SHP77 treated with DMSO at 0.1 percent for 48 hours (cell line): ENCODE measurements at regions not wholly inside any gene's neighbourhood (a gene's known extent, or its start where the extent isn't known, plus 50 kb on each side); places are given as distances from the start of the nearest gene placed in this dataset.

Experiments used
- DNase-seq: peaks from one replicate; lab custom pipeline; 2025; lab: John Stamatoyannopoulos, UW

DNA sequence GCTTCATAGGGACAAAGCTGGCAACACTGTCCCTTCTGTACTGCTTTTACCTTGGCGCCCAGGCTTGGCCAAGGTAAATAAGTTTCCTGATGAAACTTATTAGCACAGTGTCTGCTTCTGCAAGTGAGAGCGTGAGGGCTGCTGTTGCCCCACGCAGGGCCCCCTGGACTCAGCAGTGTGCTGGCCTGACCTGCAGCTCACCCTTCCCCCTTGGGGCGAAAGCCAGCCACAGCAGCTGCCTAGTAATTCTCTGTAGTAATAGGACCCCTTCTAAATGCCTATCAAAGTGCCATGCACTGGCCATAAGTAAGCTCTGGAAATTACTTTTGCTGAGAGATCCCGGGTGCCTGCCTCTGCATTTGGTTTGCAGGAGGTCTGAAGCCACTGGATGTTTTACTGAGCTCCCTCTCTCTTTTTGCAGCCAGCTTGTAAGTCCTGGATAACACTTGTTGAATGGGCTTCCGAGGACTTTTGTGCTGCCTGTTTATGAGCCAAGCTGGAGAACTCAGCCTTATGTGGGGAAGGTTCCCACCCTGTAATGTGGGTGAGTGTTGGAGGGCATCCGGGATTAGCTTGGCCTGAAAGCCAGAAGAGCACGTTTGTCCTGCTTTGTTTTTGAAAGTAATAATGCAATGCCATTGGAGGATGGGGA is 293.9 kb downstream of the C7orf25 start:
- DNase-seq: no peak

- no peak for DNase-seq
Measured at GRCh38 chr7:42617071-42617765, 294.7 kb downstream of the C7orf25 start.

- DNase-seq: no peak
Measured at GRCh38 chr7:42614636-42615035, 297.2 kb downstream of the C7orf25 start.

- DNase-seq: no peak
Measured at GRCh38 chr7:42611961-42612360, 299.9 kb downstream of the C7orf25 start.

GRCh38 chr7:42611289-42611928 is 300.5 kb downstream of the C7orf25 start:
- DNase-seq: no peak

DNA sequence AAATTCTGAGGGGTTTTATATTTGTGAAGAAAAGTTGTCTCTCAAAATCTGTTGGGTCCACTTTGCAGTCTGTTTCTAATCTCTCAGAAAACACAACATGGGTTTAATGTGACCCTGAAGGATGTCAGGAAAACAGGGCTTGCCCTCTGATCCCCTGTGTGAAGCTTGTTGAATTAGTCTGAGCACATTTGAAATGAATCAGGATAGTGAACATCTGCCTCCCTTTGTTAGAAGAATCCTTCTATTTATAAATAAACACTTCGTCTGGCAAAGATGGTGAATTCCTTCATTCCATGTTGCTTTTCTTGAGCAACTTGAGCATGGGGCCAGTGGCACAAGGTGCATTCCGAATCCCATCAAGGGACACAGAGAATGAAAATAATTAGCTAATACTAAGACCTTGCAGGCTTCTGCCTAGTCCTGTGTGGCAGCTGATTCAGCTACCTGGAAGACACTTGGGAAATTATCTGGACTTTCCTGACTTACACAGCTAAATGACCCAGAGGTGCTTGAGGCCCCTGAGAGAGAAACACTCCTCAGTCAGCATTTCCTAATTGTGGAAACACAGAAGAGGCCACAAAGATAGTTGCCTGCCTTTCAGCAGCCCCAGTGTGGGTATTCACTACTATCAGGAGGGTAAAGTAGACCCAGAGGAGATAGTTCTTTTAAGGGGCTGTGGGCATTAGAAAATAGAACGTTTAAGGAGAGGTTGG is 305.5 kb downstream of the C7orf25 start:
- no peak for DNase-seq

GRCh38 chr7:42605406-42606192 is 306.3 kb downstream of the C7orf25 start:
- DNase-seq: no peak

- no peak for DNase-seq
Measured at GRCh38 chr7:42603496-42603895, 308.4 kb downstream of the C7orf25 start.

GRCh38 chr7:42597300-42597699 is 314.6 kb downstream of the C7orf25 start:
- DNase-seq: no peak

DNA sequence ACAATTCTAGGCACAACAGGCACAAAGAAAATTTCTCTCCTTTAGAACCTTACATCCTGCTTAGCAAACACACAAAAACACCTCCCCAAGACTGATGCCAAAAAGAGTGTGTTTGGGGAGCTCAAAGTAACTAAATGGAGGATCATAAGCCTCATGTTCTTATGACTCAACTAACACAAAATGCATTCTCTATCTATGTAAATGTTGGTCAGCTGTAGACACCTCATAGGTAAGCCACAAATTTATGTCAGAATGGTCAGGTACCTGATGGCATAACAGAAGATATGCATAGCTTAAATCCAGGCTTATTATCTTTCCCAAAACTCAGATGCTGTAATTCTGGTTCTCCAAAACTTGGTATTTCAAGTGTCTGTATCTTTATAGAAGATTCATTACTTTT is 315.1 kb downstream of the C7orf25 start:
- DNase-seq: no peak

DNA sequence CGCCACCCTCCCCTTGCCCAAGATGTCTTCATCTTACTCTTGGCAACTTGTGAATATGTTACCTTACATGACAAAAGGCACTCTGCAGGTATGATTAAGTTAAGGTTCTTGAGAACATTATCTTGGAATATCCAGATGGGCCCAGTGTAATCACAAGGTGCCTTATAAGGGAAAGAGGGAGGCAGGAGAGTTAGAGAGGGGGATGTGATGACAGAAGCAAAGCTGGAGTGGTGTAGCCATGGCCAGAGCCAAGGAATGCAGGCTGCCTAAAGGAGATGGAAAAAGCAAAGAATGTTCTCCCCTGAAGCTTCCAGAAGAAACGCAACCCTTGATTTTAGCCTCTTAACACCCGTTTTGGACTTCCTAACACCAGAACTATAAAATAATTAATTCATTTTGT is 318.0 kb downstream of the C7orf25 start:
- no peak for DNase-seq

GRCh38 chr7:42590771-42591310 is 321.0 kb downstream of the C7orf25 start:
- DNase-seq: no peak

GRCh38 chr7:42588876-42589275 is 323.0 kb downstream of the C7orf25 start:
- DNase-seq: no peak

GRCh38 chr7:42587806-42588205 is 324.1 kb downstream of the C7orf25 start:
- no peak for DNase-seq

DNA sequence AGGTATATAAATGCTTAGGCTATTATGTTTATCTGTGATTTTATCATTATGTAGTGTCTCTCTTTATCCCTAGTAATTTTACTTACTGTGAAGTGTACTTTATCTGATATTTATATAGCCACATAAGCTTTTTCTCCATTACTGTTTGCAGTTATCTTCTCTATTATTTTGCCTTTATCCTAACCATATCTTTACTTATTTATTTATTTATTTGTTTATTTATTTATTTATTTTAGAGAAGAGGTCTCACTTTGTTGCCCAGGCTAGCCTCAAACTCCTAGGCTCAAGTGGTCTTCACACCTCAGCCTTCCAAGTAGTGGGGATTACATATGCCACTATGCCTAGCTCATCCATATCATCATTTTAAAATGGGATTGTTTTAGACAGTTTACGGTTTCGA is 331.8 kb downstream of the C7orf25 start:
- no peak for DNase-seq

GRCh38 chr7:42575171-42575570 is 336.7 kb downstream of the C7orf25 start:
- no peak for DNase-seq

GRCh38 chr7:42574685-42575084 is 337.2 kb downstream of the C7orf25 start:
- DNase-seq: no peak

DNA sequence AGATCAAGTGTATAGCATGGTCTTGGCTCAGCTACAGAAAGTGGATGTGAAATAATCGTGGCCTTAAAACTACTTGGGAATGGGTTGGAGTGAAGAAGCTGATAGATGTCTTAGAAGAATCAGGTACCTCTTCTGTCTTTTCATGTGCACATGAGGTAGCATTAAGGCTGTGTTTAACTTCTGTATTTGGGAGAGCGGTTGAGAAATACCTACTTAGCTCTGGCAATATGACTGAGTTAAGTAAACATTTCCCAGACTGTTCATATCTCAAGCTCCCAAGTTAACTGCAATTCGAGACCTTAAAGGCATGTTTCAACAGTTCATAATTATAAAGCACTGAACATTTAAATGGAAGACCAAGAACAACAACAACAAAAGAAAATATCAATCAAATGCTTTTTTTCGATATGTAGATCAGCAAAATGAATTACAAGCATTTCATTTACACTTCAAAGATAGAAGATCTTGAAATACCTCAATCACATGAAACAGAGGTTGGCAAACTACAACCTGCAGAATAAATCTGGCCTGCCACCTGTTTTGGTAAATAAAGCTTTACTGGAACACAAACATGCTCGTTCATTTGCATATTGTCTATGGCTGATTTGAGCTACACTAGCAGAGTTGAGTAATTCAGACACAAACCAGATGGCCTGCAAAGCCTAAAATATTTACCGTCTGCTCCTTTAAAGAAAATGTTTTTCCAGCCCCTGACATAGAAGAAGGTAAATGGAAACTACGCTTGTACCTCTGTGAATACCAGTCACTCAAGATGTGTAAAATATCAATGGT is 337.1 kb upstream of the GLI3 start:
- DNase-seq: no peak

- no peak for DNase-seq
Measured at GRCh38 chr7:42572561-42572960, 335.6 kb upstream of the GLI3 start.

GRCh38 chr7:42572056-42572455 is 335.0 kb upstream of the GLI3 start:
- DNase-seq: no peak

GRCh38 chr7:42570944-42571343 is 333.9 kb upstream of the GLI3 start:
- no peak for DNase-seq
